HepG2 (cell line): ENCODE measurements at regions not wholly inside any gene's neighbourhood (a gene's known extent, or its start where the extent isn't known, plus 50 kb on each side); places are given as distances from the start of the nearest gene placed in this dataset.

ENCODE experiments used
- ATAC-seq: fragments of 200-7000 bp; cut with Tn5 transposase; 3 replicates; pipeline ENCODE4 v1.9.1; 2020; ENCODE audit warnings: mild to moderate bottlenecking, moderate library complexity
- BruUV-seq: library from RNA; stranded (reverse); fragments of 400-500 nt; replicated peaks from 2 replicates; lab custom pipeline; 2021; lab: Mats Ljungman, UMichigan
- CTCF ChIA-PET: fragments of 300-600 bp; formaldehyde crosslinking; extraction: SDS; loops from one replicate; lab custom pipeline; 2021; ENCODE audit warnings: low total read pairs, inconsistent platforms, low intra/inter-chr PET ratio; lab: Yijun Ruan, JAX
- POLR2A ChIA-PET: fragments of 350-600 bp; sonication (Branson Sonifier 250); formaldehyde crosslinking; loops from one replicate; lab custom pipeline; 2020; ENCODE audit warnings: antibody characterized with exemption, inconsistent platforms; lab: Yijun Ruan, JAX
- DNase-seq: peaks from one replicate; pipeline ENCODE4 v3.0.0-alpha.2; 2015; ENCODE audit warnings: low spot score
- FAIRE-seq: peaks from 3 replicates; lab custom pipeline; 2011; peaks lifted over from hg19 to GRCh38; lab: Jason Lieb, UNC
- H2AFZ ChIP-seq: one replicate; pipeline ENCODE4 v1.6.1; 2011; ENCODE audit warnings: low read length, inconsistent platforms
- H3K27ac ChIP-seq: fragments of 300-600 bp; 3 replicates; pipeline ENCODE4 v1.8.0; 2011; ENCODE audit warnings: mixed run types, mild to moderate bottlenecking, mixed read lengths, low read length, inconsistent platforms; ENCODE audit not compliant: insufficient read depth; ENCODE audit errors: extremely low read length
- H3K27me3 ChIP-seq, 2 experiments: fragments of 200-600 bp in 1 of 2; 2 replicates in 1 of 2; 3 replicates in 1 of 2; pipeline versions ENCODE4 v1.6.0 to v1.8.0; 2011; ENCODE audit warnings: low read length in 2 of 2, mild to moderate bottlenecking in 2 of 2, moderate library complexity in 2 of 2, inconsistent platforms in 1 of 2; ENCODE audit not compliant: insufficient read depth in 2 of 2, control insufficient read depth in 1 of 2
- H3K36me3 ChIP-seq, 2 experiments: fragments of 200-600 bp in 1 of 2; replicated peaks in 1 of 2; 2 replicates in 1 of 2; 3 replicates in 1 of 2; pipeline versions ENCODE4 v1.5.1 to v1.8.0; 2011; ENCODE audit warnings: low read length in 2 of 2, inconsistent platforms in 1 of 2; ENCODE audit not compliant: insufficient read depth in 2 of 2, control insufficient read depth in 1 of 2
- H3K4me1 ChIP-seq: 2 replicates; pipeline ENCODE4 v1.5.1; 2012; ENCODE audit warnings: low read length, inconsistent platforms; ENCODE audit not compliant: insufficient read depth
- H3K4me2 ChIP-seq: 2 replicates; pipeline ENCODE4 v1.6.0; 2011; ENCODE audit warnings: low read depth, low read length, inconsistent platforms
- H3K4me3 ChIP-seq, 3 experiments: fragments of 200-600 bp in 1 of 3; sonication (generic), shearing (Covaris generic) in 1 of 3; replicated peaks in 1 of 3; 2 replicates each; pipeline ENCODE4 v1.5.1; 2011 to 2016; ENCODE audit warnings: low read length in 3 of 3, inconsistent platforms in 2 of 3, low read depth in 2 of 3, mild to moderate bottlenecking in 2 of 3, control low read depth in 1 of 3, mixed read lengths in 1 of 3; ENCODE audit not compliant: insufficient read depth in 1 of 3
- H3K79me2 ChIP-seq: one replicate; pipeline ENCODE4 v1.6.1; 2011; ENCODE audit warnings: low read length, inconsistent platforms; ENCODE audit not compliant: insufficient read depth
- H3K9ac ChIP-seq: 2 replicates; pipeline ENCODE4 v1.6.0; 2011; ENCODE audit warnings: mild to moderate bottlenecking, low read depth, low read length, inconsistent platforms; ENCODE audit not compliant: insufficient read depth
- H3K9me3 ChIP-seq: 2 replicates; pipeline ENCODE4 v1.5.1; 2012; ENCODE audit warnings: mild to moderate bottlenecking, low read length
- H4K20me1 ChIP-seq: 2 replicates; pipeline ENCODE4 v1.6.0; 2011; ENCODE audit warnings: inconsistent platforms, mild to moderate bottlenecking, low read length, moderate library complexity; ENCODE audit not compliant: insufficient read depth
- EED ChIP-seq: sonication (generic); formaldehyde crosslinking; IDR thresholded peaks from 2 replicates; pipeline ENCODE4 v1.5.0; 2020; ENCODE audit warnings: mild to moderate bottlenecking, missing genetic modification reagents
- HOXA5 ChIP-seq: sonication (generic); formaldehyde crosslinking; IDR thresholded peaks from 2 replicates; pipeline ENCODE4 v1.4.0; 2020; ENCODE audit warnings: missing genetic modification reagents
- ISX ChIP-seq: sonication (generic); formaldehyde crosslinking; conservative IDR thresholded peaks from 2 replicates; pipeline ENCODE4 v1.5.0; 2020; ENCODE audit warnings: missing genetic modification reagents
- NFE2L2 ChIP-seq: fragments of 150-350 bp; IDR thresholded peaks from 2 replicates; pipeline ENCODE4 v1.6.1; 2014; ENCODE audit warnings: low read length
- NONO ChIP-seq, 2 experiments: fragments of 450-650 bp in 1 of 2; sonication (generic) in 1 of 2; formaldehyde crosslinking in 1 of 2; IDR thresholded peaks in 1 of 2; conservative IDR thresholded peaks in 1 of 2; 2 replicates each; pipeline versions ENCODE4 v1.6.1 to v1.8.0; 2017 to 2022; ENCODE audit warnings: mild to moderate bottlenecking in 1 of 2, missing genetic modification reagents in 1 of 2, moderate library complexity in 1 of 2
- PCBP1 ChIP-seq: fragments of 200-400 bp; formaldehyde crosslinking; IDR thresholded peaks from 2 replicates; pipeline ENCODE4 v1.6.1; 2017; ENCODE audit warnings: mild to moderate bottlenecking, low read depth, low read length, borderline replicate concordance
- SALL1 ChIP-seq: sonication (generic); formaldehyde crosslinking; IDR thresholded peaks from 2 replicates; pipeline ENCODE4 v1.8.0; 2022; ENCODE audit warnings: mild to moderate bottlenecking, missing genetic modification reagents
- SSRP1 ChIP-seq: IDR thresholded peaks from 2 replicates; pipeline ENCODE4 v1.6.1; 2016; ENCODE audit warnings: control low read depth
- TP53 ChIP-seq: sonication (generic); formaldehyde crosslinking; conservative IDR thresholded peaks from 2 replicates; pipeline ENCODE4 v1.4.0; 2020; ENCODE audit warnings: missing genetic modification reagents
- ZFP37 ChIP-seq: sonication (generic); formaldehyde crosslinking; IDR thresholded peaks from 2 replicates; pipeline ENCODE4 v1.4.0; 2020; ENCODE audit warnings: missing genetic modification reagents, borderline replicate concordance
- ZNF446 ChIP-seq: sonication (generic); formaldehyde crosslinking; IDR thresholded peaks from 2 replicates; pipeline ENCODE4 v1.5.0; 2020; ENCODE audit warnings: mild to moderate bottlenecking, missing genetic modification reagents
- ZNF460 ChIP-seq: sonication (generic); formaldehyde crosslinking; IDR thresholded peaks from 2 replicates; pipeline ENCODE4 v1.5.1; 2020; ENCODE audit warnings: missing genetic modification reagents, mild to moderate bottlenecking, borderline replicate concordance
- ZNF616 ChIP-seq: sonication (generic); formaldehyde crosslinking; IDR thresholded peaks from 2 replicates; pipeline ENCODE4 v1.5.0; 2020; ENCODE audit warnings: low read depth, mild to moderate bottlenecking, missing genetic modification reagents
- ZNF660 ChIP-seq: sonication (generic); formaldehyde crosslinking; IDR thresholded peaks from 2 replicates; pipeline ENCODE4 v1.5.1; 2020; ENCODE audit warnings: mild to moderate bottlenecking, low read depth, missing genetic modification reagents, borderline replicate concordance
- ZNF841 ChIP-seq: sonication (generic); formaldehyde crosslinking; IDR thresholded peaks from 2 replicates; pipeline ENCODE4 v1.8.1; 2023; ENCODE audit warnings: missing genetic modification reagents, borderline replicate concordance
- WGBS: methylation state at CpG from one replicate; pipeline ENCODE4 v1.1.6; 2017; ENCODE audit warnings: low lambda C conversion rate; 5-methylcytosine and 5-hydroxymethylcytosine counted together
- in situ Hi-C: cut with HindIII; loops from 2 replicates; pipeline ENCODE4 v1.10.0; 2017; ENCODE audit warnings: low pct_unique_long_range_greater_than_20kb; ENCODE audit not compliant: extremely low pct_ligation_motif_present
- intact Hi-C: fragments of 100-400 bp; cut with micrococcal nuclease; formaldehyde crosslinking; loops from one replicate; pipeline ENCODE4 v1.10.0; 2022; ENCODE audit not compliant: unreplicated experiment
- TF ChIP-seq, protein P1 (sequence below): sonication (generic); formaldehyde crosslinking; IDR thresholded peaks from 2 replicates; pipeline ENCODE4 v1.4.0; 2020; ENCODE audit warnings: missing genetic modification reagents, borderline replicate concordance
- TF ChIP-seq, protein P2 (sequence below): sonication (generic); formaldehyde crosslinking; IDR thresholded peaks from 2 replicates; pipeline ENCODE4 v1.5.1; 2020; ENCODE audit warnings: missing genetic modification reagents, mild to moderate bottlenecking, borderline replicate concordance
- TF ChIP-seq, protein P3 (sequence below): sonication (generic); formaldehyde crosslinking; IDR thresholded peaks from 2 replicates; pipeline ENCODE4 v1.4.0; 2020; ENCODE audit warnings: missing genetic modification reagents; ENCODE audit errors: not compliant biosample characterization

DNA sequence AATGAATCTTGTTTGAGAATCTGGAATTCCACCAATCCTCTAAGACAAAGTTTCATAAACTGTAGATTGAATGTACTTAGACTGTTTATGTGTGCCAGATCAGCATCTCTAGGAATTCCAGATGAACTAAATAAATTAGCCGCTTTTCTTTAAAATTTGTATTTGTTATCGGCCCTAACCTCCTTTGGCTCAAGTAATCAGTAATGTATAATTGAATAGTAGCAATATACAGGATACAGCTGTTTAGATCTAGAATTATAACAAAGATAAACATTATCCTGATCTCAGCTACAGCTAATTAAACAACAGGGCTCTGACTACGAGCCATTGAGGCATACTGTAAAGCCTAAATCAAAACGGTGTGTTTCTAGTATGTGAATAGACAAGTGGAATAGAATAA, 120.3 kb downstream of the CYB561 start:
- Histone ChIP-seq H3K4me2 (no peak overlapping the region), H3K79me2 (no peaks in the 10 kb centered on the region), H3K27ac (no peak overlapping the region), H3K9me3 (no peaks in the 10 kb centered on the region), H4K20me1 (no peaks in the 10 kb centered on the region), H3K4me3 (no peak overlapping the region), H3K9ac (no peak overlapping the region), H3K36me3 (no peaks in the 10 kb centered on the region), H3K27me3 (no peaks in the 10 kb centered on the region), H2AFZ (no peak overlapping the region), H3K4me1 (no peaks in the 10 kb centered on the region)
- in situ Hi-C loops (no loop called here), intact Hi-C loops (no loop called here)
- DNase-seq (no peak), ATAC-seq (no peak), FAIRE-seq (no peak)
- WGBS: 2% methylated on average over 4 of the region's 4 CpGs
- ChIA-PET POLR2A (no interaction called here), CTCF (no interaction called here)
- BruUV-seq: no TSS peak
- TF ChIP-seq ZNF616 (no peak), TP53 (CRISPR knock-in tag) (no peak), ZNF841 (CRISPR knock-in tag) (no peak), ZNF446 (CRISPR knock-in tag) (no peak), NFE2L2 (no peak), PCBP1 (no peak), ZNF460 (CRISPR knock-in tag) (no peak), SALL1 (CRISPR knock-in tag) (no peak), NONO (IDR thresholded peaks at IDR 0.05) (no peak), NONO (CRISPR knock-in tag; conservative IDR thresholded peaks at IDR 0.05) (no peak), ZNF660 (no peak), EED (CRISPR knock-in tag) (no peak), ISX (CRISPR knock-in tag) (no peak), ZFP37 (CRISPR knock-in tag) (no peak), SSRP1 (CRISPR knock-in tag) (no peak), HOXA5 (CRISPR knock-in tag) (no peak)
- TF ChIP-seq, protein P1, sequence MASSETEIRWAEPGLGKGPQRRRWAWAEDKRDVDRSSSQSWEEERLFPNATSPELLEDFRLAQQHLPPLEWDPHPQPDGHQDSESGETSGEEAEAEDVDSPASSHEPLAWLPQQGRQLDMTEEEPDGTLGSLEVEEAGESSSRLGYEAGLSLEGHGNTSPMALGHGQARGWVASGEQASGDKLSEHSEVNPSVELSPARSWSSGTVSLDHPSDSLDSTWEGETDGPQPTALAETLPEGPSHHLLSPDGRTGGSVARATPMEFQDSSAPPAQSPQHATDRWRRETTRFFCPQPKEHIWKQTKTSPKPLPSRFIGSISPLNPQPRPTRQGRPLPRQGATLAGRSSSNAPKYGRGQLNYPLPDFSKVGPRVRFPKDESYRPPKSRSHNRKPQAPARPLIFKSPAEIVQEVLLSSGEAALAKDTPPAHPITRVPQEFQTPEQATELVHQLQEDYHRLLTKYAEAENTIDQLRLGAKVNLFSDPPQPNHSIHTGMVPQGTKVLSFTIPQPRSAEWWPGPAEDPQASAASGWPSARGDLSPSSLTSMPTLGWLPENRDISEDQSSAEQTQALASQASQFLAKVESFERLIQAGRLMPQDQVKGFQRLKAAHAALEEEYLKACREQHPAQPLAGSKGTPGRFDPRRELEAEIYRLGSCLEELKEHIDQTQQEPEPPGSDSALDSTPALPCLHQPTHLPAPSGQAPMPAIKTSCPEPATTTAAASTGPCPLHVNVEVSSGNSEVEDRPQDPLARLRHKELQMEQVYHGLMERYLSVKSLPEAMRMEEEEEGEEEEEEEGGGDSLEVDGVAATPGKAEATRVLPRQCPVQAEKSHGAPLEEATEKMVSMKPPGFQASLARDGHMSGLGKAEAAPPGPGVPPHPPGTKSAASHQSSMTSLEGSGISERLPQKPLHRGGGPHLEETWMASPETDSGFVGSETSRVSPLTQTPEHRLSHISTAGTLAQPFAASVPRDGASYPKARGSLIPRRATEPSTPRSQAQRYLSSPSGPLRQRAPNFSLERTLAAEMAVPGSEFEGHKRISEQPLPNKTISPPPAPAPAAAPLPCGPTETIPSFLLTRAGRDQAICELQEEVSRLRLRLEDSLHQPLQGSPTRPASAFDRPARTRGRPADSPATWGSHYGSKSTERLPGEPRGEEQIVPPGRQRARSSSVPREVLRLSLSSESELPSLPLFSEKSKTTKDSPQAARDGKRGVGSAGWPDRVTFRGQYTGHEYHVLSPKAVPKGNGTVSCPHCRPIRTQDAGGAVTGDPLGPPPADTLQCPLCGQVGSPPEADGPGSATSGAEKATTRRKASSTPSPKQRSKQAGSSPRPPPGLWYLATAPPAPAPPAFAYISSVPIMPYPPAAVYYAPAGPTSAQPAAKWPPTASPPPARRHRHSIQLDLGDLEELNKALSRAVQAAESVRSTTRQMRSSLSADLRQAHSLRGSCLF (CRISPR knock-in tag): no peak
- TF ChIP-seq, protein P2, sequence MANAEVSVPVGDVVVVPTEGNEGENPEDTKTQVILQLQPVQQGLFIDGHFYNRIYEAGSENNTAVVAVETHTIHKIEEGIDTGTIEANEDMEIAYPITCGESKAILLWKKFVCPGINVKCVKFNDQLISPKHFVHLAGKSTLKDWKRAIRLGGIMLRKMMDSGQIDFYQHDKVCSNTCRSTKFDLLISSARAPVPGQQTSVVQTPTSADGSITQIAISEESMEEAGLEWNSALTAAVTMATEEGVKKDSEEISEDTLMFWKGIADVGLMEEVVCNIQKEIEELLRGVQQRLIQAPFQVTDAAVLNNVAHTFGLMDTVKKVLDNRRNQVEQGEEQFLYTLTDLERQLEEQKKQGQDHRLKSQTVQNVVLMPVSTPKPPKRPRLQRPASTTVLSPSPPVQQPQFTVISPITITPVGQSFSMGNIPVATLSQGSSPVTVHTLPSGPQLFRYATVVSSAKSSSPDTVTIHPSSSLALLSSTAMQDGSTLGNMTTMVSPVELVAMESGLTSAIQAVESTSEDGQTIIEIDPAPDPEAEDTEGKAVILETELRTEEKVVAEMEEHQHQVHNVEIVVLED (CRISPR knock-in tag): no peak
- TF ChIP-seq, protein P3, sequence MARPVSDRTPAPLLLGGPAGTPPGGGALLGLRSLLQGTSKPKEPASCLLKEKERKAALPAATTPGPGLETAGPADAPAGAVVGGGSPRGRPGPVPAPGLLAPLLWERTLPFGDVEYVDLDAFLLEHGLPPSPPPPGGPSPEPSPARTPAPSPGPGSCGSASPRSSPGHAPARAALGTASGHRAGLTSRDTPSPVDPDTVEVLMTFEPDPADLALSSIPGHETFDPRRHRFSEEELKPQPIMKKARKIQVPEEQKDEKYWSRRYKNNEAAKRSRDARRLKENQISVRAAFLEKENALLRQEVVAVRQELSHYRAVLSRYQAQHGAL (CRISPR knock-in tag): no peak
